GM12873 (cell line): ENCODE measurements at regions not wholly inside any gene's neighbourhood (a gene's known extent, or its start where the extent isn't known, plus 50 kb on each side); places are given as distances from the start of the nearest gene placed in this dataset.
A peak's percentile ranks its signal among the peaks of the same experiment; 100 is the strongest.

ENCODE experiments used
- CTCF ChIP-seq: IDR thresholded peaks from 2 replicates; pipeline ENCODE4 v1.5.1; 2012; ENCODE audit warnings: low read depth, mild to moderate bottlenecking, moderate library complexity, low read length, control low read depth; ENCODE audit not compliant: insufficient read depth; ENCODE audit errors: missing control alignments

- TF ChIP-seq CTCF, result no peak
These were observed 141.2 kb upstream of the KIF5B start for GRCh38 chr10:32197423-32197822.

GRCh38 chr10:32190890-32191491, 134.8 kb upstream of the KIF5B start:
- TF ChIP-seq CTCF, result peak; percentile 62

GRCh38 chr10:32189400-32190084, 133.3 kb upstream of the KIF5B start:
- TF ChIP-seq CTCF, result peak; percentile 8

- no peak for TF ChIP-seq CTCF
These were observed 131.5 kb upstream of the KIF5B start for GRCh38 chr10:32187686-32188085.

- no peak for TF ChIP-seq CTCF
These were observed 126.3 kb upstream of the KIF5B start for GRCh38 chr10:32182476-32182875.

- TF ChIP-seq CTCF, result no peak
These were observed 124.4 kb upstream of the KIF5B start for GRCh38 chr10:32180390-32181280.

GRCh38 chr10:32179836-32180235, 123.6 kb upstream of the KIF5B start:
- TF ChIP-seq CTCF, result no peak
